ENCODE measurements at regions not wholly inside any gene's neighbourhood (a gene's known extent, or its start where the extent isn't known, plus 50 kb on each side); places are given as distances from the start of the nearest gene placed in this dataset.
"Not testable (repeated sequence)": the region's sequence is repeated elsewhere in the genome, so short reads cannot be mapped to it uniquely, and the experiment has no call there.

- not testable (repeated sequence) for H3K9me3 Mint-ChIP-seq, H3K27me3 Mint-ChIP-seq, H3K27ac Mint-ChIP-seq, DNase-seq, H3K4me1 Mint-ChIP-seq, ATAC-seq, H3K4me3 Mint-ChIP-seq
Observed at GRCh38 chrX:65819983-65820382, 152.5 kb downstream of the MSN start.

GRCh38 chrX:65813245-65813644, 145.8 kb downstream of the MSN start:
- Mint-ChIP-seq H3K27ac (no peak overlapping the region), H3K4me3 (no peak overlapping the region), H3K4me1 (no peaks in the 10 kb centered on the region), H3K27me3 (no peaks in the 10 kb centered on the region), H3K9me3 (peaks cover 5 to 21% of the 10 kb centered on the region in 2 donors)
- ATAC-seq (no peak), DNase-seq (no peak)

- no peak for ATAC-seq
- Mint-ChIP-seq H3K4me3 (no peak overlapping the region), H3K27me3 (no peaks in the 10 kb centered on the region), H3K27ac (peak overlapping the region in 1 of 2 donors; percentile 56), H3K4me1 (no peaks in the 10 kb centered on the region), H3K9me3 (peaks cover 5 to 21% of the 10 kb centered on the region in 2 donors)
- DNase-seq = no peak
Observed at GRCh38 chrX:65811558-65812228, 144.2 kb downstream of the MSN start.

Measured in stimulated activated naive CD8-positive, alpha-beta T cell treated with anti-CD3 and anti-CD28 coated beads, Interleukin-15, amount 100 ng/mL, for 72 hours (primary cell).